HEK293 (cell line): ENCODE measurements at regions not wholly inside any gene's neighbourhood (a gene's known extent, or its start where the extent isn't known, plus 50 kb on each side); places are given as distances from the start of the nearest gene placed in this dataset.

Source experiments
- CTCF ChIA-PET: fragments of 350-600 bp; formaldehyde crosslinking; extraction: SDS; loops from one replicate; lab custom pipeline; 2021; ENCODE audit warnings: antibody characterized with exemption; lab: Yijun Ruan, JAX
- POLR2A ChIA-PET: fragments of 300-600 bp; formaldehyde crosslinking; extraction: SDS; loops from one replicate; lab custom pipeline; 2020; ENCODE audit warnings: antibody characterized with exemption, inconsistent platforms; lab: Yijun Ruan, JAX
- H3K27ac ChIP-seq: fragments of 200-500 bp; sonication (Bioruptor generic); 2 replicates; pipeline ENCODE4 v1.5.1; 2014; ENCODE audit warnings: low read depth, low read length, control low read depth, inconsistent platforms; ENCODE audit errors: extremely low read depth
- H3K36me3 ChIP-seq, 2 experiments: fragments of 200-500 bp in 1 of 2; sonication (Bioruptor generic) in 1 of 2; 1 replicate in 1 of 2; 2 replicates in 1 of 2; pipeline ENCODE4 v1.5.1; 2014 to 2017; ENCODE audit warnings: inconsistent platforms in 2 of 2, low read length in 2 of 2; ENCODE audit not compliant: control insufficient read depth in 2 of 2, insufficient read depth in 1 of 2
- H3K4me1 ChIP-seq: fragments of 200-500 bp; sonication (Bioruptor generic); 2 replicates; pipeline ENCODE4 v1.5.1; 2014; ENCODE audit warnings: mild to moderate bottlenecking, low read length, inconsistent platforms; ENCODE audit not compliant: control insufficient read depth, insufficient read depth
- H3K4me3 ChIP-seq: 2 replicates; pipeline ENCODE4 v1.5.1; 2011; ENCODE audit warnings: low read depth, mild to moderate bottlenecking, control low read depth, low read length, moderate library complexity
- H3K9me3 ChIP-seq: fragments of 200-500 bp; sonication (Bioruptor generic); 2 replicates; pipeline ENCODE4 v1.5.1; 2014; ENCODE audit warnings: low read depth, low read length, inconsistent platforms; ENCODE audit not compliant: control insufficient read depth, insufficient read depth
- BCL11B ChIP-seq: fragments of 450-650 bp; formaldehyde crosslinking; IDR thresholded peaks from 2 replicates; pipeline ENCODE4 v1.5.1; 2016; ENCODE audit warnings: low read depth, missing biosample characterization, missing genetic modification characterization
- CTCF ChIP-seq: fragments of 450-650 bp; formaldehyde crosslinking; IDR thresholded peaks from 2 replicates; pipeline ENCODE4 v1.5.1; 2016; ENCODE audit warnings: missing biosample characterization, missing genetic modification characterization
- EGR2 ChIP-seq: fragments of 450-650 bp; formaldehyde crosslinking; IDR thresholded peaks from 2 replicates; pipeline ENCODE4 v1.5.1; 2016; ENCODE audit warnings: low read depth, missing biosample characterization, missing genetic modification characterization
- GLI4 ChIP-seq: fragments of 450-650 bp; formaldehyde crosslinking; IDR thresholded peaks from 2 replicates; pipeline ENCODE4 v1.5.1; 2016; ENCODE audit warnings: missing biosample characterization, missing genetic modification characterization
- GLIS2 ChIP-seq: fragments of 450-650 bp; formaldehyde crosslinking; IDR thresholded peaks from 2 replicates; pipeline ENCODE4 v1.5.1; 2016; ENCODE audit warnings: missing biosample characterization, missing genetic modification characterization
- HOXA7 ChIP-seq: sonication (generic); formaldehyde crosslinking; IDR thresholded peaks from 2 replicates; pipeline ENCODE4 v1.8.1; 2022; ENCODE audit warnings: missing genetic modification reagents, borderline replicate concordance
- KLF10 ChIP-seq: fragments of 450-650 bp; IDR thresholded peaks from 2 replicates; pipeline ENCODE4 v1.5.1; 2018; ENCODE audit warnings: missing biosample characterization, mild to moderate bottlenecking, missing genetic modification characterization
- KLF9 ChIP-seq: fragments of 450-650 bp; formaldehyde crosslinking; IDR thresholded peaks from 2 replicates; pipeline ENCODE4 v1.5.1; 2016; ENCODE audit warnings: missing biosample characterization, missing genetic modification characterization, low read depth
- PRDM6 ChIP-seq: fragments of 450-650 bp; formaldehyde crosslinking; IDR thresholded peaks from 2 replicates; pipeline ENCODE4 v1.5.1; 2017; ENCODE audit warnings: missing biosample characterization, missing genetic modification characterization
- REPIN1 ChIP-seq: fragments of 450-650 bp; formaldehyde crosslinking; IDR thresholded peaks from 2 replicates; pipeline ENCODE4 v1.5.1; 2017; ENCODE audit warnings: missing biosample characterization, missing genetic modification characterization, low read depth
- ZBTB10 ChIP-seq: fragments of 450-650 bp; formaldehyde crosslinking; IDR thresholded peaks from 2 replicates; pipeline ENCODE4 v1.5.1; 2016; ENCODE audit warnings: missing biosample characterization, missing genetic modification characterization
- ZNF24 ChIP-seq: fragments of 450-650 bp; formaldehyde crosslinking; IDR thresholded peaks from 2 replicates; pipeline ENCODE4 v1.5.1; 2016; ENCODE audit warnings: missing biosample characterization, missing genetic modification characterization
- ZNF26 ChIP-seq: fragments of 450-650 bp; formaldehyde crosslinking; IDR thresholded peaks from 2 replicates; pipeline ENCODE4 v1.5.1; 2016; ENCODE audit warnings: missing biosample characterization, missing genetic modification characterization
- ZNF335 ChIP-seq: fragments of 450-650 bp; formaldehyde crosslinking; conservative IDR thresholded peaks from 2 replicates; pipeline ENCODE4 v1.5.1; 2016; ENCODE audit warnings: missing biosample characterization, missing genetic modification characterization
- ZNF398 ChIP-seq: fragments of 450-650 bp; formaldehyde crosslinking; IDR thresholded peaks from 2 replicates; pipeline ENCODE4 v1.5.1; 2017; ENCODE audit warnings: missing biosample characterization, missing genetic modification characterization
- ZNF560 ChIP-seq: fragments of 450-650 bp; formaldehyde crosslinking; IDR thresholded peaks from 2 replicates; pipeline ENCODE4 v1.5.1; 2017; ENCODE audit warnings: missing biosample characterization, missing genetic modification characterization, borderline replicate concordance
- ZNF585B ChIP-seq: fragments of 450-650 bp; formaldehyde crosslinking; IDR thresholded peaks from 2 replicates; pipeline ENCODE4 v1.5.1; 2016; ENCODE audit warnings: missing biosample characterization, missing genetic modification characterization
- ZNF837 ChIP-seq: fragments of 450-650 bp; formaldehyde crosslinking; IDR thresholded peaks from 2 replicates; pipeline ENCODE4 v1.5.1; 2016; ENCODE audit warnings: missing biosample characterization, missing genetic modification characterization
- ZNF843 ChIP-seq: fragments of 450-650 bp; formaldehyde crosslinking; IDR thresholded peaks from 2 replicates; pipeline ENCODE4 v1.5.1; 2016; ENCODE audit warnings: missing biosample characterization, missing genetic modification characterization

- TF ChIP-seq PRDM6 (no peak), GLI4 (tag by site-specific recombination) (no peak), KLF10 (tag by site-specific recombination) (no peak), ZNF335 (tag by site-specific recombination) (no peak)
Measured at GRCh38 chr1:106223213-106223612, 833.3 kb upstream of the PRMT6 start (continued).

GRCh38 chr1:106224426-106224825 lies 832.0 kb upstream of the PRMT6 start:
- H3K4me1 ChIP-seq, result no peaks in the 10 kb centered on the region
- TF ChIP-seq CTCF (tag by site-specific recombination) (no peak), GLIS2 (tag by site-specific recombination) (no peak), ZNF26 (no peak), ZNF24 (tag by site-specific recombination) (no peak), REPIN1 (tag by site-specific recombination) (no peak), ZNF585B (tag by site-specific recombination) (no peak), EGR2 (no peak), ZBTB10 (tag by site-specific recombination) (no peak), ZNF398 (no peak), HOXA7 (no peak), ZNF837 (tag by site-specific recombination) (no peak), ZNF843 (tag by site-specific recombination) (no peak), BCL11B (tag by site-specific recombination) (no peak), KLF9 (tag by site-specific recombination) (no peak), ZNF560 (tag by site-specific recombination) (no peak)
- TF ChIP-seq, all 188 proteins: peak for 0
- Histone ChIP-seq H3K9me3 (no peaks in the 10 kb centered on the region), H3K4me3 (no peak overlapping the region), H3K36me3 (no peaks in the 10 kb centered on the region), H3K27ac (no peak overlapping the region)
- CTCF ChIA-PET, result no interaction called here
- POLR2A ChIA-PET, result no interaction called here
